Hepatocyte (in vitro differentiated cells): ENCODE measurements at regions not wholly inside any gene's neighbourhood (a gene's known extent, or its start where the extent isn't known, plus 50 kb on each side); places are given as distances from the start of the nearest gene placed in this dataset.
A peak's percentile ranks its signal among the peaks of the same experiment; 100 is the strongest.

Experiments used
- DNase-seq: peaks from one replicate; pipeline ENCODE4 v3.0.0-alpha.2; 2016; ENCODE audit warnings: low spot score
- H2AFZ ChIP-seq: fragments of 200-600 bp; sonication (generic); 2 replicates; pipeline ENCODE4 v1.6.0; 2016; ENCODE audit warnings: antibody characterized with exemption, mild to moderate bottlenecking
- H3K27ac ChIP-seq: fragments of 200-600 bp; sonication (generic); 2 replicates; pipeline ENCODE4 v1.5.1; 2016; ENCODE audit warnings: mild to moderate bottlenecking
- H3K27me3 ChIP-seq: fragments of 200-600 bp; sonication (generic); 2 replicates; pipeline ENCODE4 v1.6.1; 2016
- H3K36me3 ChIP-seq: fragments of 200-600 bp; sonication (generic); replicated peaks from 2 replicates; pipeline ENCODE4 v1.5.1; 2016; ENCODE audit warnings: low read depth; ENCODE audit not compliant: insufficient read depth
- H3K4me1 ChIP-seq: fragments of 200-600 bp; sonication (generic); 2 replicates; pipeline ENCODE4 v1.5.1; 2016; ENCODE audit warnings: mild to moderate bottlenecking, moderate library complexity; ENCODE audit not compliant: insufficient read depth
- H3K4me2 ChIP-seq: fragments of 200-600 bp; sonication (generic); 2 replicates; pipeline ENCODE4 v1.6.0; 2016
- H3K4me3 ChIP-seq: fragments of 200-600 bp; sonication (generic); 2 replicates; pipeline ENCODE4 v1.5.1; 2016; ENCODE audit warnings: mild to moderate bottlenecking
- H3K79me2 ChIP-seq: fragments of 200-600 bp; sonication (generic); 2 replicates; pipeline ENCODE4 v1.6.0; 2017; ENCODE audit warnings: mild to moderate bottlenecking
- H3K9me2 ChIP-seq: fragments of 200-600 bp; sonication (generic); replicated peaks from 2 replicates; pipeline ENCODE4 v1.6.0; 2017; ENCODE audit warnings: mild to moderate bottlenecking; ENCODE audit not compliant: insufficient read depth
- H3K9me3 ChIP-seq: fragments of 200-600 bp; sonication (generic); 2 replicates; pipeline ENCODE4 v1.5.1; 2016; ENCODE audit warnings: low read depth, mild to moderate bottlenecking
- H4K20me1 ChIP-seq: fragments of 200-600 bp; sonication (generic); 2 replicates; pipeline ENCODE4 v1.6.0; 2016; ENCODE audit warnings: mild to moderate bottlenecking; ENCODE audit not compliant: insufficient read depth, poor library complexity, severe bottlenecking
- EZH2 ChIP-seq: fragments of 200-600 bp; sonication (generic); IDR thresholded peaks from 2 replicates; pipeline ENCODE4 v1.6.1; 2016; ENCODE audit warnings: antibody characterized with exemption, mild to moderate bottlenecking, borderline replicate concordance
- EZH2phosphoT487 ChIP-seq: fragments of 200-600 bp; sonication (generic); IDR thresholded peaks from one replicate; pipeline ENCODE4 v1.6.1; 2018; ENCODE audit warnings: antibody characterized with exemption, mild to moderate bottlenecking, low read depth, moderate library complexity; ENCODE audit not compliant: unreplicated experiment, severe bottlenecking
- WGBS: methylation state at CpG from one replicate; pipeline ENCODE4 v1.1.6; 2016; ENCODE audit warnings: low lambda C conversion rate; ENCODE audit errors: missing lambda C conversion rate; 5-methylcytosine and 5-hydroxymethylcytosine counted together
- TF ChIP-seq, protein P1 (sequence below): fragments of 200-600 bp; sonication (generic); IDR thresholded peaks from 2 replicates; pipeline ENCODE4 v1.5.1; 2016; ENCODE audit warnings: antibody characterized with exemption, mild to moderate bottlenecking; ENCODE audit not compliant: poor library complexity

- TF ChIP-seq EZH2 (no peak), EZH2phosphoT487 (no peak)
- TF ChIP-seq, protein P1, sequence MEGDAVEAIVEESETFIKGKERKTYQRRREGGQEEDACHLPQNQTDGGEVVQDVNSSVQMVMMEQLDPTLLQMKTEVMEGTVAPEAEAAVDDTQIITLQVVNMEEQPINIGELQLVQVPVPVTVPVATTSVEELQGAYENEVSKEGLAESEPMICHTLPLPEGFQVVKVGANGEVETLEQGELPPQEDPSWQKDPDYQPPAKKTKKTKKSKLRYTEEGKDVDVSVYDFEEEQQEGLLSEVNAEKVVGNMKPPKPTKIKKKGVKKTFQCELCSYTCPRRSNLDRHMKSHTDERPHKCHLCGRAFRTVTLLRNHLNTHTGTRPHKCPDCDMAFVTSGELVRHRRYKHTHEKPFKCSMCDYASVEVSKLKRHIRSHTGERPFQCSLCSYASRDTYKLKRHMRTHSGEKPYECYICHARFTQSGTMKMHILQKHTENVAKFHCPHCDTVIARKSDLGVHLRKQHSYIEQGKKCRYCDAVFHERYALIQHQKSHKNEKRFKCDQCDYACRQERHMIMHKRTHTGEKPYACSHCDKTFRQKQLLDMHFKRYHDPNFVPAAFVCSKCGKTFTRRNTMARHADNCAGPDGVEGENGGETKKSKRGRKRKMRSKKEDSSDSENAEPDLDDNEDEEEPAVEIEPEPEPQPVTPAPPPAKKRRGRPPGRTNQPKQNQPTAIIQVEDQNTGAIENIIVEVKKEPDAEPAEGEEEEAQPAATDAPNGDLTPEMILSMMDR: no peak
- Histone ChIP-seq H3K9me3 (no peaks in the 10 kb centered on the region), H3K4me3 (no peak overlapping the region), H3K9me2 (no peaks in the 10 kb centered on the region), H3K27ac (peak overlapping the region; percentile 68), H3K4me2 (peak overlapping the region; percentile 32), H2AFZ (no peak overlapping the region), H3K27me3 (no peaks in the 10 kb centered on the region), H3K4me1 (no peaks in the 10 kb centered on the region), H4K20me1 (no peaks in the 10 kb centered on the region), H3K79me2 (no peaks in the 10 kb centered on the region), H3K36me3 (no peaks in the 10 kb centered on the region)
- DNase-seq: peak; percentile 57
- WGBS: 62% methylated on average over 11 of the region's 11 CpGs
Observed at GRCh38 chr13:30847650-30848307, 58.3 kb upstream of the MEDAG start.

DNA sequence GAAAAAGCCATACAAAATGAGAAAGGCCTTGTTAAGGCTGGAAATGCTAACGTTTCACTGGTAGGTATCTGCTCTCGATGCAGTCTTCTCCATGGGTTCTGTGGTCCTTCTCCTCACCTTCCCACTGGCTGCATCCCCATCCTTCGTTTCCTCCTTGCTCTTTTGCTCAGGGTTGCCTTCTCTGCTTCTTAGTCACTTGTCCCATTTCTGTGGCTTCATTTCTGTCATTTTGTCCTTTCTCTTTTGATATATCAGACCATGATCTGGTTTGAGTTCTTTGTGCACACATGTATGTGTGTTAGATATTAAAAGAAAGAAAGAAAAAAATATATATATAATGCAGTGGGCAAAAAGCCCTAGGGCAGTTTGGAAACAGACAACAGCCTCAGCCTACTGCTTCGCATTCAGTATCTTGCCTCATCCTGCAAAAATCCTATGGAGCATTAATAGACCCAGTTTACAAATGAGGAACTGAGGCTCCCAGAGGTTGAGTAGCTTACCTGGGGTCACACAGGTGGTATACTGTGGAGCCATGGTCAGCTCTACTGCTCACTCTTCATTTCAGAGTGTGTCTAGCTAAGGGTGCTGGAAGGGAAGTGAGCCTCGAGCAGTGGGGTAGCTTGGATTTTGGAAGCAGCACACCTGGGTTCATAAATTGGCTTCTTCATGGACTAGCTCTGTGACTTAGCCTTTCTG lies 57.6 kb upstream of the MEDAG start:
- no peaks in the 10 kb centered on the region for H3K27me3 ChIP-seq
- H3K4me2 ChIP-seq: peak overlapping the region; percentile 32
- H2AFZ ChIP-seq: no peak overlapping the region
- H3K9me2 ChIP-seq: no peaks in the 10 kb centered on the region
- DNase-seq: no peak
- no peaks in the 10 kb centered on the region for H3K4me1 ChIP-seq
- no peak overlapping the region for H3K4me3 ChIP-seq
- no peaks in the 10 kb centered on the region for H3K36me3 ChIP-seq
- WGBS: 86% methylated on average over 5 of the region's 5 CpGs
- no peaks in the 10 kb centered on the region for H3K9me3 ChIP-seq
- no peaks in the 10 kb centered on the region for H3K79me2 ChIP-seq
- peak overlapping the region; percentile 68 for H3K27ac ChIP-seq
- H4K20me1 ChIP-seq: no peaks in the 10 kb centered on the region
- no peak for TF ChIP-seq EZH2phosphoT487
- no peak for TF ChIP-seq EZH2
- TF ChIP-seq, protein P1: no peak

- Histone ChIP-seq H3K9me2 (no peaks in the 10 kb centered on the region), H3K4me3 (no peak overlapping the region), H4K20me1 (no peaks in the 10 kb centered on the region), H3K36me3 (no peaks in the 10 kb centered on the region), H3K79me2 (no peaks in the 10 kb centered on the region), H3K9me3 (no peaks in the 10 kb centered on the region), H3K27ac (no peak overlapping the region), H3K4me2 (no peak overlapping the region), H2AFZ (no peak overlapping the region), H3K27me3 (no peaks in the 10 kb centered on the region), H3K4me1 (no peaks in the 10 kb centered on the region)
- TF ChIP-seq, protein P1: no peak
- TF ChIP-seq EZH2phosphoT487: no peak
- no peak for TF ChIP-seq EZH2
- DNase-seq: no peak
- WGBS: 85% methylated on average over 4 of the region's 4 CpGs
Observed at GRCh38 chr13:30849611-30850010, 56.5 kb upstream of the MEDAG start.
